K562 (cell line): ENCODE measurements at regions not wholly inside any gene's neighbourhood (a gene's known extent, or its start where the extent isn't known, plus 50 kb on each side); places are given as distances from the start of the nearest gene placed in this dataset.
A peak's percentile ranks its signal among the peaks of the same experiment; 100 is the strongest.

Experiments
- ARNT ChIP-seq, 2 experiments: fragments of 450-650 bp; IDR thresholded peaks; 2 replicates each; pipeline ENCODE4 v1.6.1; 2016; ENCODE audit warnings: mild to moderate bottlenecking in 1 of 2
- ATF7 ChIP-seq: fragments of 450-650 bp; IDR thresholded peaks from 2 replicates; pipeline ENCODE4 v1.7.1; 2014; ENCODE audit warnings: mild to moderate bottlenecking, moderate library complexity
- BDP1 ChIP-seq: IDR thresholded peaks from 3 replicates; pipeline ENCODE4 v1.6.1; 2011; ENCODE audit not compliant: insufficient read length, insufficient read depth
- BRD4 ChIP-seq: fragments of 200-600 bp; sonication (generic); IDR thresholded peaks from 2 replicates; pipeline ENCODE4 v1.6.1; 2017; ENCODE audit warnings: inconsistent platforms
- CEBPG ChIP-seq, 3 experiments: fragments of 200-800 bp in 1 of 3; sonication (Bioruptor generic) in 1 of 3; sonication (generic) in 1 of 3; formaldehyde crosslinking in 1 of 3; IDR thresholded peaks in 2 of 3; conservative IDR thresholded peaks in 1 of 3; 2 replicates each; pipeline versions ENCODE4 v1.6.1 to v1.8.0; 2016 to 2022; ENCODE audit warnings: missing compliant biosample characterization in 2 of 3, missing genetic modification characterization in 2 of 3, mild to moderate bottlenecking in 1 of 3, missing genetic modification reagents in 1 of 3
- HDAC3 ChIP-seq: fragments of 450-650 bp; IDR thresholded peaks from 2 replicates; pipeline ENCODE4 v1.6.1; 2018; ENCODE audit warnings: borderline replicate concordance, mild to moderate bottlenecking, moderate library complexity; ENCODE audit not compliant: partially characterized antibody
- IRF9 ChIP-seq: fragments of 450-650 bp; IDR thresholded peaks from 2 replicates; pipeline ENCODE4 v1.6.1; 2016; ENCODE audit warnings: missing biosample characterization, missing genetic modification characterization
- MTF1 ChIP-seq: fragments of 250-450 bp; sonication (Bioruptor Pico); IDR thresholded peaks from 2 replicates; pipeline ENCODE4 v1.9.0; 2021; ENCODE audit warnings: moderate library complexity, mild to moderate bottlenecking, inconsistent platforms, borderline replicate concordance
- TBP ChIP-seq: optimal IDR thresholded peaks from 2 replicates; pipeline ENCODE3; 2011; ENCODE audit warnings: low read depth, low read length, improper control_type of control experiment
- XRCC4 ChIP-seq: IDR thresholded peaks from one replicate; pipeline ENCODE4 v1.6.1; 2011; ENCODE audit not compliant: insufficient read depth, insufficient read length; ENCODE audit errors: extremely low read depth
- ZBTB17 ChIP-seq: fragments of 450-650 bp; formaldehyde crosslinking; IDR thresholded peaks from 2 replicates; pipeline ENCODE4 v1.4.0; 2020; ENCODE audit warnings: mild to moderate bottlenecking
- ZBTB43 ChIP-seq: sonication (generic); formaldehyde crosslinking; IDR thresholded peaks from 2 replicates; pipeline ENCODE4 v1.8.0; 2023; ENCODE audit warnings: mild to moderate bottlenecking, missing genetic modification reagents
- ZBTB49 ChIP-seq: sonication (generic); formaldehyde crosslinking; IDR thresholded peaks from 2 replicates; pipeline ENCODE4 v1.8.0; 2022; ENCODE audit warnings: missing genetic modification reagents, mild to moderate bottlenecking, borderline replicate concordance
- ZNF146 ChIP-seq: IDR thresholded peaks from one replicate; pipeline ENCODE4 v1.6.1; 2018; ENCODE audit warnings: missing compliant biosample characterization; ENCODE audit not compliant: unreplicated experiment
- ZNF695 ChIP-seq: fragments of 450-650 bp; formaldehyde crosslinking; IDR thresholded peaks from 2 replicates; pipeline ENCODE4 v1.4.0; 2020; ENCODE audit warnings: mild to moderate bottlenecking, moderate library complexity

- TF ChIP-seq ZNF695 (CRISPR knock-in tag) = no peak
- no peak for TF ChIP-seq ZBTB43 (CRISPR knock-in tag)
- TF ChIP-seq ARNT (IDR thresholded peaks at IDR 0.05) = no peak
- TF ChIP-seq CEBPG (CRISPR knock-in tag; IDR thresholded peaks at IDR 0.05) = peak; percentile 67
- peak; percentile 79 to 97 for TF ChIP-seq CEBPG (tag; conservative IDR thresholded peaks at IDR 0.05 in 1 of 2, IDR thresholded peaks at IDR 0.05 in 1 of 2)
- no peak for TF ChIP-seq TBP
- no peak for TF ChIP-seq ZNF146 (CRISPR knock-in tag)
- no peak for TF ChIP-seq HDAC3
- TF ChIP-seq ATF7 = peak; percentile 71
- no peak for TF ChIP-seq ZBTB17 (CRISPR knock-in tag)
- 0 out of 2 replicates have a peak, but pooled peaks have one; percentile 27 for TF ChIP-seq IRF9
- no peak for TF ChIP-seq XRCC4
- TF ChIP-seq ZBTB49 (CRISPR knock-in tag) = no peak
- no peak for TF ChIP-seq MTF1 (CRISPR knock-in tag)
- no peak for TF ChIP-seq BDP1
- TF ChIP-seq BRD4 = no peak
These were observed 121.0 kb upstream of the PRDM1 start (continued) for GRCh38 chr6:105964979-105965760.
